ENCODE measurements at regions not wholly inside any gene's neighbourhood (a gene's known extent, or its start where the extent isn't known, plus 50 kb on each side); places are given as distances from the start of the nearest gene placed in this dataset.
A peak's percentile ranks its signal among the peaks of the same experiment; 100 is the strongest.
"Not testable (repeated sequence)": the region's sequence is repeated elsewhere in the genome, so short reads cannot be mapped to it uniquely, and the experiment has no call there.

DNA sequence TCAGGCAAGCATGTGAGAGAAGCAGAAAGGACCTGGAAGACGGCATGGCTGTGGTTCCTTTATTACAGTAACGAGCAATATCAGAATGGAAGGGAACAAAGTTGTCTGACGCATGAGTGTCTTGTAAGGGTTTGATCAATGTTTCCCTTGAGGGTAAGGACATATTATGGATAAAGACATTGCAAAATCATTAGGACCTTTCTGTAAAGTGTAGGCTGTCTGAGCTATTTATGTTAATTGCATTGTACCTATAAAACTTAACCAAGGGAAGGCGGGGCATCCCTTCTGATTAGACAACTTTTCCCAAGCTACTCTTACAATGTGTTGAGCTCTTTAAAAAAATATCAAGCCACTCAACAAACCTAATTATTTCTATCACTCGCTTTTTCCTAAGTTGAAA, 112.2 kb upstream of the JADE1 start:
- in situ Hi-C loops (cut with HindIII; ENCODE audit: low sequenced_read_pairs): no loop called here
- DNase-seq (ENCODE audit: low spot score): no peak

DNA sequence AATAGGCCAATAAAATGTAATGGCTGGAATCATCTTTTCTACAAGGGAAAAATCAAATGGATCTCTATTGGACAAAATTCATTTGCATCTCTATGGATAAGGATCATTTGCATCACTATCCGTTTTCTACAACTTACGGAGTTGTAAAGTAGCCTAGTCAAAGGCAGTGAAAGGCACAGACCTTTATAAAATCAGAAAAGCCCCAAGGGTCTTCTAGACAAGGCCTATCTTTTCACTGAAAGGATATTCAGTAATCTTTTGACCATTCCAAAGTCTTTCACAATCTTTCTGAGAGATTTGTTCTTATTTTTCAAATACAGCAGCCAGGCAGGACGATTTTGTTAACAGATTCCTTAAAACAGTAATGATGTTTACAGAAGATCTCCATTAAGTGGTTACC, 119.5 kb upstream of the JADE1 start:
- in situ Hi-C loops (cut with HindIII; ENCODE audit: low sequenced_read_pairs): no loop called here
- no peak for DNase-seq (ENCODE audit: low spot score)

DNA sequence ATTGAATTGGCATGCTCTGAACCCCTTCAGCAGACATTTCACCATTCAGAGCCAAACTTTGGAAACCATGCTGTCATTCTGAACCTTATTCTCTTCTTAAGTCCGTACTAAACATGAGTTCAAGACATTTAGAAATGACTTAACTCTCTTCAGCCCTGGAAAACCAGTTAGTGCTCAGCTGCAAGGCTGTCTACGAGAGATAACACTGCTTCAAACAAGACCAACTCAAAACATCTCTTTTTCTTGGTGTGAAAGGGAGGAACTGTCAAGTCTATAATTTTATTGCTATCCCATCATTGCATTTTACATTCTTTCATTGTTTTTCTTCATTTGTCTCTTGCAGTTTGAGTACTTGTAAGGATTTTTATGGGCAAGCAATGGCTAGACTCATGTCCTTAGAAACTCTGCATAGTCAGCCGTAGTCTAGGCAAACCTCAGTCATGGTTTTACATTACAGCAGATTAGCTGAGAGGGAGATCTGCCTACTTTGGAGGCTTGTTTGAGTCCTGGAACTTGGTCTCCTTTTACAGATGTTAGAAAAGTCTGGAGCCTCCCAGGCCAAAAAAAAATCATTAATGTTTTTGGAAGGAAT, 120.6 kb upstream of the JADE1 start:
- in situ Hi-C loops (cut with HindIII; ENCODE audit: low sequenced_read_pairs): no loop called here
- no peak for DNase-seq (ENCODE audit: low spot score)

DNA sequence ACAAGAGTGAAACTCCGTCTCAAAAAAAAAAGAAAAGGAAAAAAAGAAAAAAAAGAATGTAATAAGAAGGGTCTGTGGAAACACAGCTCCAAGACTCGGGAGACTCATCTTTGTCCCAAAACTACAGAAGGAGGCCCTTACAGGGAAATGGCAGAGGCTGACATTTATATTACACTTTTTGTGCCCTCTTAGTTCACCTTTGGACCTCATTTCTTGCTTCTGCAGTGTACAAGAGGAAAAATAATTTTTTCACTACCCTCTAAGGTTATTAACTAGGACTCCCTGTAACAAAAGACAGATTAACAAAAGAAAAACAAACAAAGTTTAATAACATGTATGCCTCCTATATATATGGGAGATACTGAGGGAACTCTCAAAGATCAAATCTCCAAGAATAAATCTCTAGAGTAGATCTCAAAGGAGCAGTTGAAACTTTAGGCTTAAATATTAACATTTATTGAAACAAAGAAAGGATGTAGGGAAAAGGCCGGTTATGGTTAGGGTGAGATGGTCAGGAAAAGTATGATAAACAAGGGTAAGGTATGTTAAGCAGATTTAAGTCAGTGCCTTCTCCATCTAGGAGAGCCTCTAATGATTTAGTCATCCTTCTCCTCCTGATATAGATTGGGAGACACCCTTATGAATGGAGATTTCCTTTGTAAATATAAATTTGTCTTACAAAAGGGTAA, 121.3 kb upstream of the JADE1 start:
- DNase-seq (ENCODE audit: low spot score): no peak
- in situ Hi-C loops (cut with HindIII; ENCODE audit: low sequenced_read_pairs): no loop called here

DNA sequence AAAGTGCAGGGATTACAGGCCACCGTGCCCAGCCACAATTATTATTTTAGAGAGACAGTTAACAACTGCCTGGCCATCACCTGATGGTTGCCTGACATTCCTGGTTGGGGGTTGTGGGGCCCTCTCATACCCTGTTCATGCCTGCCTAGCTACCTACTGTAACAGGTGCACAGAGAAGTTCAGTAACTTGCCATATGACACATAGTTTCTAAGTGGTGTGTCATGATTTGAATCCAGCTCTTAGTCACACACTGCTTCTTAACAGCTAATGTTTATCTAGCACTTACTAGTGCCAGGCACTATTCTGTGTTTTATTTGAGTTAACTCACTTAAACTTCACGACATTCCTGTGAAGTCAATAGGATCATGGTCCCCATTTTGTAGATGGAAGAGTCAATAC, 122.7 kb upstream of the JADE1 start:
- in situ Hi-C loops (cut with HindIII; ENCODE audit: low sequenced_read_pairs): no loop called here
- DNase-seq (ENCODE audit: low spot score): no peak

DNA sequence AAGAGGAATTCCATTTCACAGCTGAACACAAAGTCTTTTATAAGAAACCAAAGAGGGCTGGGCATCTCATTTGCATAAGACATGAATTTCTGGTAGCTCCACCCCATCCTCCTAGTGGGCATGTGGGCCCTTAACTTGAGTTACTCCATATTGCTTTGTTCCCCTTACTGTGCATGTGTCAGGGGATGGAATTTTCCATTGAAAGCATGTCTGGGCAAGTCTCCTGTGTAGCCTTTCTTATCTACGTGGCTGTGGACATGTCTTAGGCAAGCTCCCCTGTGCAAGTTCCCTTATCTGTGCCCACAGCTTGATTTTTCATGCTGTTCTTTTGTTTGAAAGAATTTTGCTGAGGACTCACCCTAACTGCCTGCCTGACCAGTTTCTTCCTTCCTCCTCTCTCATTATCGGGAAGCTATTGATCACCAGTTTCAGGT, 123.5 kb upstream of the JADE1 start:
- in situ Hi-C loops (cut with HindIII; ENCODE audit: low sequenced_read_pairs): no loop called here
- no peak for DNase-seq (ENCODE audit: low spot score)

DNA sequence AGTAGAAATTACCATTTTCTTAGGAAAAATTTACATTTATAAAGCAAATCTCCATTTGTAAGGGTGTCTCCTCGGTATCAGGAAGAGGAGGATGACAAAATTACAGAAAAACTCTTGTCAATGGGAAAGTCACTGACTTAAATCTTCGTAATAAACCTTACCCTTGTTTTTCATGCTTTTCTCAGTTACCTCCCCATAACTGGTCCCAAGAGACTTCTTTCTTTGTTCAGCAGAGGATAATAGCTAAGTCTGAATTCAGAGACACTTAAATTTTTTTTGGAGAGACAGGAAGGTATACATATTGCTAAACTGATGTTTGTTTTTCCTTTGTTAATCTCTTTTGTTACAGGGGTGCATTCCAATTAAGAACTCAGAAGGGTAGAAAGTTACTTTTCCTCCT, 125.5 kb upstream of the JADE1 start:
- no peak for DNase-seq (ENCODE audit: low spot score)
- in situ Hi-C loops (cut with HindIII; ENCODE audit: low sequenced_read_pairs): no loop called here

DNA sequence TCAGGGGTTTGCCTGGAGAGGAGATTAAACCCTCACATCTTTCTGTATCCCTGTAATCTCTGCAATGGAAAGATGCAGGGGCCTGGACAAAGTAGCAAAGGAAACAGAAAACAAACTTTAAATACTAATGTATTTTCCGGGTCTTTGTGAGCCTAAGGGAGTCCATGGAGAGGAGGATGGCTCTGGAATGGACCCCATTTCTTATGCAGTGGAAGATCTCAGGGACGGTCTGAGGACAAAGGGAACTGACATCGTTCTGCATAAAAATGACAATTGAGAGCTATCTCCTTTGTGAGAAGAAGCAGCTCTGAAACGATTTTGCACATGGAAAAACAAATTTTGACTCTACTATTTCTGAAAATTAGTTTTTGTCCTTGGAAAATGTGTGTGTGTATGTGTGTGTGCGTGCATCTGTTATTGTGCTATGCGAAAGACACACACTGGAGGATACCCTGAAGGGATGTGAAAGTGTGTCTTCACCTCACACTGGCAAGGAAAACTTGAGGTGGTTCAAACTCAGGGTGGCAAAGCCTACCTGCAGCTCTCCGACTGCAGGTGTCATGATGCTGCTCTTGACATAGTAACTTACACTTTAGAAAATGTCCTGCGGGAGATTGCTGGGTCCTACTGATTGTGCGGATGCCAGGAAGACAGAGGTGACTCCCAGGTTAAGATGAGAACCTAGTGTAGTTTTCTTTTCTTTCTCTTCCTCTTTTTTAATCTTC, 126.4 kb upstream of the JADE1 start:
- in situ Hi-C loops (cut with HindIII; ENCODE audit: low sequenced_read_pairs): no loop called here
- DNase-seq (ENCODE audit: low spot score): no peak

DNA sequence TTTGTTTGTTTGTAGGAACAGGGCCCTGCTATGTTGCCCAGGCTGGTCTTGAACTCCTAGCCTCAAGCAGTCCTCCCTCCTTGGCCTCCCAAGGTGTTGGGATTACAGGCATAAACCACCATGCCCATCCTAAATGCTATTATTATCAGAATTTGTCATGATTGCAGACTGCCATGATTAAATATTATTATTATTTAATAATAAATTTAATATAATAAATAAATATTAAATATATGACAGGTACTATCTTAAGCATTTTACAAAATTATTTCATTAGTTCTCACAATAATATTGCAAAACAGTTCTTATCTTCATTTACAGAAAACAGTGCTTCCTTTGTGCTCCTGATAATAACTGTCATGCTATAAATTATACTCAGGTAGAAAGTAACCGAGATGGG, 133.4 kb upstream of the JADE1 start:
- DNase-seq (ENCODE audit: low spot score): no peak
- in situ Hi-C loops (cut with HindIII; ENCODE audit: low sequenced_read_pairs): no loop called here

DNA sequence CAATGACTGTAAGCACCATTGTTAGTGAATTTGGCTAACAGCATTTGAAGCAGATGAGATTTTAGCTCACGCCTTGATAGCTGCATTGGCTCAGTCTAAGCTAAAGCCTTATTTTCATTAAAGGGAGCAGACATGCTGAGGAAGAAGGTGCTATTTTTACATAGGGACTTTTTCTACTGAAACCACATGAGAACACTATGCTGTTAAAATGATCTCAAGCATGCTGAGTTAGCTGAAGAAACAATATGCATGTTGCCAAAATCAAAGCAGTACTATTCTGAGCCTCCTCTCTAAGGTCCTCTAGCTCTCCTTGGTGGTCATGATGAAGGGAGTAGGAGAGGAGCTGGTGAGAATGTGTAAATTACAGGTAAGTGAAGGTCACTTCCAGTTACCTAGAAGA, 134.4 kb upstream of the JADE1 start:
- DNase-seq (ENCODE audit: low spot score): no peak
- in situ Hi-C loops (cut with HindIII; ENCODE audit: low sequenced_read_pairs): no loop called here

DNA sequence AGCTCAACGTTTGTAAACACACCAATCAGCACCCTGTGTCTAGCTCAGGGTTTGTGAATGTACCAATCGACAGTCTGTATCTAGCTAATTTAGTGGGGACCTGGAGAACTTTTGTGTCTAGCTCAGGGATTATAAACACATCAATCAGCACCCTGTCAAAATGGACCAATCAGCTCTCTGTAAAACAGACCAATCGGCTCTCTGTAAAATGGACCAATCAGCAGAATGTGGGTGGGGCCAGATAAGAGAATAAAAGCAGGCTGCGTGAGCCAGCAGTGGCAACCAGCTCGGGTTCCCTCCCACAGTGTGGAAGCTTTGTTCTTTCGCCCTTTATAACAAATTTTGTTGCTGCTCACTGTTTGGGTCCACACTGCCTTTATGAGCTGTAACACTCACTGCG, 136.3 kb upstream of the JADE1 start:
- in situ Hi-C loops (cut with HindIII; ENCODE audit: low sequenced_read_pairs); DNase-seq (ENCODE audit: low spot score): not testable (repeated sequence)

DNA sequence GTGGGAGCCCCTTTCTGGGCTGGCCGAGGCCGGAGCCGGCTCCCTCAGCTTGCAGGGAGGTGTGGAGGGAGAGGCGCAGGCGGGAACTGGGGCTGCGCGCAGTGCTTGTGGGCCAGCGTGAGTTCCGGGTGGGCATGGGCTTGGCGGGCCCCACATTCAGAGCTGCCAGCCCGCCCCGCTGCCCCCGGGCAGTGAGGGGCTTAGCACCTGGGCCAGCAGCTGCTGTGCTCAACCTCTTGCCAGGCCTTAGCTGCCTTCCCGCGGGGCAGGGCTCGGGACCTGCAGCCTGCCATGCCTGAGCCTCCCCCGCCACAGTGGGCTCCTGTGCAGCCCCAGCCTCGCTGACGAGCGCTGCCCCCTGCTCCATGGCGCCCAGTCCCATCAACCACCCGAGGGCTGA, 136.9 kb upstream of the JADE1 start:
- in situ Hi-C loops (cut with HindIII; ENCODE audit: low sequenced_read_pairs); DNase-seq (ENCODE audit: low spot score): not testable (repeated sequence)

DNA sequence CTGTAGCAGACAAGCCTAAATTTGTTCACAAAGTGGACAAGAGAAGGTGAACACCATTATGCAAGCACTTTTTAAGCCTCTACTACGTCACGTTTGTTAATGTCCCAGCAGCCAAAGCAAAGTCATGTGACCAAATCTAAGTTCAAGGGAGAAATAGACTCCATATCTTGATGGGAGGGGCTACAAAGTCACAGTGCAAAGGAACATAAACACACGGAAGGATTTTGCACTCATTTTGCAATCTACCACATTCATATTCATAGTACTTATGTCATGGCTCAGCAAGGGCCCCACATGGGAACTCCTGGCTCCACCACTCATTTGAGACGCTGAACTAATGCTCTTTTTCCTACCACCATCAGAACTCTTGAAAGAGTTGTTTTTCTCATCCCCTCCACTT, 139.0 kb upstream of the JADE1 start:
- no peak for DNase-seq (ENCODE audit: low spot score)
- in situ Hi-C loops (cut with HindIII; ENCODE audit: low sequenced_read_pairs): no loop called here

DNA sequence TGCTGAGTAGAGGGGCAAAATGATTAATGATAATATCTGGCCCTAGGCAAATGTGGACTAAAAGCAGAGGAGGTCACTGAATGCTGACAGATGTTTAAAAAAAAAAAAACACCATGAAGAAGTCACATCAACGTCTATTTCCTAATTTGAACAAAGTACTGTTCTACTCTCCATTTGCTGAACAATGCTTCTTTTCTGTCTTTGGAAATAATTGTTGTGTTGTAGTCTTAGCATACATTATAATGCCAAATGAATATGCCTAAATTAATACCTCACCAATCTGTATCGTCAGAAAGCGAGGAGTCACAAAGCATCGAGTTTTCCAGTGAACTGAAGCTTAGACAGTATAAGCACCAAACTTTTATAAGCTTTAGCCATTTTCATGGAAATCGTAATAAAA, 140.9 kb upstream of the JADE1 start:
- no peak for DNase-seq (ENCODE audit: low spot score)
- in situ Hi-C loops (cut with HindIII; ENCODE audit: low sequenced_read_pairs): no loop called here

DNA sequence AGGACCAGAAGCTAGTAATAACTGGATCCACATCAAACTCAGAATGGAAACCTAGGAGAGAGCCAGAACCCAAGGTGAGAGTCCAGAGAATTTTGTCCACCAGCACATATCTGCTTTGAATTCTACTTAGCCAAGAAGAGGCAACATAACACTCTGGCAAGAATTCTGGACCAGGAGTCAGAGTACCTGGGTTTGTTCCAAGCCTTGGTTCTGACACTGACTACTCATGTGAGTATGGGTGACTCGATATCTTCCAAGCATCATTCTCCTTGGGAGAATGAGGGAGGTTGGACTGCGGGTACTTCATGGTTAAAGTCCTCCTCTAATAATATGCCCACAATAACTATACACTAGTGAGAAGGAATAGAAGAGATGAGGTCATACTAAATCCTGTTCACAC, 144.0 kb upstream of the JADE1 start:
- in situ Hi-C loops (cut with HindIII; ENCODE audit: low sequenced_read_pairs): no loop called here
- DNase-seq (ENCODE audit: low spot score): no peak

DNA sequence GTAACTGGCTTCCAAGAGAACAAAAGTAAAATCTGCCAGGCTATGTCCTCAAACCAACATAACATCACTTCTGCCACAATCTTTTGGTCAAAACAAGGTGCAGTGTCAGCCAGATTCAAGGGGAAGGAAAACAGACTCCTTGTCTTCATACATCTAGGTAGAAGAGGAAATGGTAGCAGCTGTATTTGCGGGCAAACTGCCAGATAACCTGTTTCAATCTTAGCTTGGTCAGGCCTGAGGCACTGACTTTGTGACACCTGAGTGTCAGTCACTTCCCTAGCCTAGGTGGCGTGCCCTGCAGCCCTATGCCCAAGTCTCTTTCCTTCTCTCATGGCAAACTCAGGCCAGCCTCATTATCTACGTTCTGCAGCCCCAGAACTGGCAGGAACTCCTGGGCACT, 146.2 kb upstream of the JADE1 start:
- DNase-seq (ENCODE audit: low spot score): no peak
- in situ Hi-C loops (cut with HindIII; ENCODE audit: low sequenced_read_pairs): no loop called here

DNA sequence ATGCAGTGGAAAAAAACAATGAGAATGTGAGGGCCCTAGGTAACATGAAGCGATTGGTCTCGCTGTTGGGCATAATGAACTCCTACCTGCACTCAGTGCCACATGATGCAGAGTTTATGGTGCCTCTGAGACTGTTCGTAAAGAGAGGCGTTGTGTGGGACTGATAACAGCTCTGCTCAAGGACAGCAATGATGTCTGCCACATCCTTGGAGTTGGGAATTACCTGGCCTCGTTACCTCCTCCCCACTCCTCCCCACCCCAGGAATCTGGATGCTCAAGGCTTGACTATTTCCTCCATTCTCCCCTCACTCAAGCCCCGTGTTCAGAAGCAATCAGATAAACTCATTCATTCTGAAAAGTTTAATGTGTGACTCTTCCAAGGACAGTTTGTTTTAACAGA, 148.0 kb upstream of the JADE1 start:
- no peak for DNase-seq (ENCODE audit: low spot score)
- in situ Hi-C loops (cut with HindIII; ENCODE audit: low sequenced_read_pairs): no loop called here

DNA sequence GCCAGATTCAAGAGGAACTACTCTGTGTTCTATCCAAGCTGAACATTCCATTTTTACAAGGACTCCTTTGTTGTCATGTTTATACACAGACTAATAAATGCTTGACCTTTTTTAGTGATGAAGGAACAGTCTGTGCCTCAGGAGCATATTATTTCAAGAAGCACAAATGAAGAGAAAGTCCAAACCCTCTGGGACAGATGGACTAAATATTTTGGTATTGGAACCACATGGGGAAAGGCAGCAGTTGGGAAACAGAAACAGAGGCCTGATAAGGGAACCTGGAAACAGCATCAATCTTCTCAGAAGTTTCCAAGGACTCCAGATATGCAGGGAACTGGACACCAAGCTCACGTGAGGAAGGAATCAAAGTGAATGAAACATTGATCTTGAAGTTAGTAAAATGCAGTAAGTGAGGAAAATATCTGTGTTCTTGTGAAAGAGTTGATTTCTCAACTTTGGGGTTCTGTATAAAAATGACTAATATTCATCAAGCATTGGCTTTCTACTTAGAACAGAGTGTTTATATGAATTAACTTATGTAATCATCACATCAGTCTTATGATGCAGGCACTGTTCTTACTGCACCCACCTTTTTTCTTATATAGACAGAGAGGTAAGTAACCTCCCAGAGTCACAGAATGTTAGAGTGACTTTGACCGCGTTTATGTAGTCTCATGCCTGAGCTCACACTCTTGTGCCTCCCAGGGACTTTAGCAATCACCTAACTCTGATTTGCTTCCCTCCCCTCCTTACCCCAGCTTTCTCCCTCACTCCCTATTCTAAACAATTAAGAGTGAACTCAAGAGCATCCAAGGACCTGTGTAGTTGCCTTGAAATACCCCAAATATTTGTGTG, 148.9 kb upstream of the JADE1 start:
- peak; percentile 17 for DNase-seq (ENCODE audit: low spot score)
- in situ Hi-C loops (cut with HindIII; ENCODE audit: low sequenced_read_pairs): no loop called here

DNA sequence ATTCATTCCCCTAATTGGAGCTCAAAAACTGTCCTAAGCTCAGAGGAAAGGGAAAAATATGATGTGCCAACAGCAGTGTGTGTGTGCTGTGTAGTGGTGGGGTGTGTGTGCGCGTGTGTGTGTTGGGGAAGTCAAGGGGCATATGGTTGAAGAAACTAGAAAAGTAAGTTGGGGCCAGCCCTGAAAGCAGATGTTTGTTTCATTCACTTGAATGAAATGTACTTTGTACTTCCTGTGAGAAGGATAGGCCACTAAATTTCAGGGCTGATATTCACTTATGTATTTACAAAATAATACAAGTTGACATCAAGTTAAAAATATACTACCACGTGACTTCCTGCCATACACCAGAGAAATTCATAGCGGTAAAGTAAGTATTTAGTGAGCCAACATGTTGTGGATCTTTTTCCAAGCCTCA, 151.3 kb upstream of the JADE1 start:
- DNase-seq (ENCODE audit: low spot score): no peak
- in situ Hi-C loops (cut with HindIII; ENCODE audit: low sequenced_read_pairs): no loop called here

DNA sequence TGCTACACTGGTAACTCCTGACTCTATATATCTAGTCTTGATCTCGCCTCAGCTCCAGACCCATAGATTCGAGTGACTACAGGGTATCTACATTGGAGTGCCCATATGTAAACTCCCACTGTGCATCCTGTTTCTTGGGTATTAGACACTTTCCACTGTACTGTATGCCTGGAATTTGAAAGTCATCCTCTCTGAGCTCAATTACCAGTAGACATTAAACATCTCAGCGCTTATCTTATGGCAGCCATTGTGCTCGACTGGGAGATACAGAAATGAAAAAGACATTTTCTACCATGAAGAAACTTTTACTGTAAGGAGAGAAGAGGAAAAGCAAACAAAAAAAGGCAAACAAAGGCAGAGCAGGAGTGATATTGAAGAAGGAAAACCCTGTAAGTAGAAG, 151.9 kb upstream of the JADE1 start:
- in situ Hi-C loops (cut with HindIII; ENCODE audit: low sequenced_read_pairs): no loop called here
- no peak for DNase-seq (ENCODE audit: low spot score)
